ENCODE measurements at regions not wholly inside any gene's neighbourhood (a gene's known extent, or its start where the extent isn't known, plus 50 kb on each side); places are given as distances from the start of the nearest gene placed in this dataset.

- TF ChIP-seq CTCF (IDR thresholded peaks at IDR 0.05) = no peak
- TF ChIP-seq POLR2A (IDR thresholded peaks at IDR 0.05) = no peak
Measured at GRCh38 chr22:27400811-27401210, 400.7 kb downstream of the MN1 start.

All from Peyer's patch (tissue), 4 donors.